ENCODE measurements at regions not wholly inside any gene's neighbourhood (a gene's known extent, or its start where the extent isn't known, plus 50 kb on each side); places are given as distances from the start of the nearest gene placed in this dataset.

GRCh38 chr5:71953866-71954265 lies 153.4 kb upstream of the MAP1B start:
- no peak for DNase-seq

GRCh38 chr5:71954329-71954728 lies 152.9 kb upstream of the MAP1B start:
- no peak for DNase-seq

GRCh38 chr5:71955723-71956122 lies 151.6 kb upstream of the MAP1B start:
- DNase-seq = no peak

- no peak for DNase-seq
Measured at GRCh38 chr5:71957292-71957898, 149.9 kb upstream of the MAP1B start.

GRCh38 chr5:71960195-71960594 lies 147.1 kb upstream of the MAP1B start:
- DNase-seq = no peak

GRCh38 chr5:71961786-71962185 lies 145.5 kb upstream of the MAP1B start:
- no peak for DNase-seq

- no peak for DNase-seq
Measured at GRCh38 chr5:71969460-71969859, 137.8 kb upstream of the MAP1B start.

GRCh38 chr5:71971862-71972261 lies 135.4 kb upstream of the MAP1B start:
- no peak for DNase-seq

- DNase-seq = no peak
Measured at GRCh38 chr5:71972777-71973473, 134.3 kb upstream of the MAP1B start.

GRCh38 chr5:71973563-71973962 lies 133.7 kb upstream of the MAP1B start:
- DNase-seq = no peak

- DNase-seq = no peak
Measured at GRCh38 chr5:71974165-71974564, 133.1 kb upstream of the MAP1B start.

- no peak for DNase-seq
Measured at GRCh38 chr5:71974622-71975021, 132.7 kb upstream of the MAP1B start.

GRCh38 chr5:71976449-71976848 lies 130.8 kb upstream of the MAP1B start:
- DNase-seq = no peak

- no peak for DNase-seq
Measured at GRCh38 chr5:71977311-71977710, 130.0 kb upstream of the MAP1B start.

GRCh38 chr5:71978216-71978615 lies 129.1 kb upstream of the MAP1B start:
- DNase-seq = no peak

GRCh38 chr5:71982717-71983395 lies 124.4 kb upstream of the MAP1B start:
- DNase-seq = no peak

- no peak for DNase-seq
Measured at GRCh38 chr5:71986101-71986500, 121.2 kb upstream of the MAP1B start.

GRCh38 chr5:71988808-71989207 lies 118.5 kb upstream of the MAP1B start:
- DNase-seq = no peak

GRCh38 chr5:71993600-71993999 lies 113.7 kb upstream of the MAP1B start:
- no peak for DNase-seq

GRCh38 chr5:71996789-71997188 lies 110.5 kb upstream of the MAP1B start:
- DNase-seq = no peak

- DNase-seq = no peak
Measured at GRCh38 chr5:71998746-71999145, 108.5 kb upstream of the MAP1B start.

- DNase-seq = no peak
Measured at GRCh38 chr5:72000707-72001106, 106.6 kb upstream of the MAP1B start.

GRCh38 chr5:72005671-72006070 lies 101.6 kb upstream of the MAP1B start:
- no peak for DNase-seq

GRCh38 chr5:72006361-72006760 lies 100.9 kb upstream of the MAP1B start:
- no peak for DNase-seq
